Activated CD4-positive, alpha-beta T cell treated with anti-CD3 and anti-CD28 coated beads, Interleukin-2, amount 10 ng/mL, durations not matched to agents 7 days and 5 days (primary cell): ENCODE measurements at regions not wholly inside any gene's neighbourhood (a gene's known extent, or its start where the extent isn't known, plus 50 kb on each side); places are given as distances from the start of the nearest gene placed in this dataset.

ENCODE experiments used
- CTCF ChIA-PET: fragments of 350-600 bp; sonication (Branson Sonifier 250); formaldehyde crosslinking; loops from one replicate; lab custom pipeline; 2021; ENCODE audit warnings: antibody characterized with exemption; lab: Charles Lee
- POLR2A ChIA-PET: fragments of 350-600 bp; sonication (Branson Sonifier 250); formaldehyde crosslinking; loops from one replicate; lab custom pipeline; 2021; ENCODE audit warnings: antibody characterized with exemption; lab: Charles Lee
- DNase-seq: peaks from one replicate; pipeline ENCODE4 v3.0.0-alpha.2; 2020
- H3K27ac Mint-ChIP-seq: one replicate; pipeline ENCODE4 v1.8.0; 2021; ENCODE audit warnings: mild to moderate bottlenecking, moderate library complexity, mixed read lengths
- H3K27me3 Mint-ChIP-seq: one replicate; pipeline ENCODE4 v1.8.0; 2021; ENCODE audit warnings: mixed read lengths
- H3K36me3 Mint-ChIP-seq: one replicate; pipeline ENCODE4 v1.8.0; 2021; ENCODE audit warnings: low read depth, mixed read lengths
- H3K4me1 Mint-ChIP-seq: one replicate; pipeline ENCODE4 v1.8.0; 2021; ENCODE audit warnings: mixed read lengths
- H3K4me3 Mint-ChIP-seq: one replicate; pipeline ENCODE4 v1.8.0; 2021; ENCODE audit warnings: mild to moderate bottlenecking, moderate library complexity, mixed read lengths
- H3K9me3 Mint-ChIP-seq: one replicate; pipeline ENCODE4 v1.8.0; 2021; ENCODE audit warnings: mixed read lengths

GRCh38 chr1:221292652-221293051, 413.4 kb downstream of the HLX start:
- H3K27ac Mint-ChIP-seq: no peak overlapping the region
- H3K4me1 Mint-ChIP-seq: no peaks in the 10 kb centered on the region
- H3K27me3 Mint-ChIP-seq: no peaks in the 10 kb centered on the region
- CTCF ChIA-PET: no interaction called here
- no peak for DNase-seq
- H3K36me3 Mint-ChIP-seq: no peaks in the 10 kb centered on the region
- no peaks in the 10 kb centered on the region for H3K9me3 Mint-ChIP-seq
- POLR2A ChIA-PET: no interaction called here
- H3K4me3 Mint-ChIP-seq: no peak overlapping the region

DNA sequence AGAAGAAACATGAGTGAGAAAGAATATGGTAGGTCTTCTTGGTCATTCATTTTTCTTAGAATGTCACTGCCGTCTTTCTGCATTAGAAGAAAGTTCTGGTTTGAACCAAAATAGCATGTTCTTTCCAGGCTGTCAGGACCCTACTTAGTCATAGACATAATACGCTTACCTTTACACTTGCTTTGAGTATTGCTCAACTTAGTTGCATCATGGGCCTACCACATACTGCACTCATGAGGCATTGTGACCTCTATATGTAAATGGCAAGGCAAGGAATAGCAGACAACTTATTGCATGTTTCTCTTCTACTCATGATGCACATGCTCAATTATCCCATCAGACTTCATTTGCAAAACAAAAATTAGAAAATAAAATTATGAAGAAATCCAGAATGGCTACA, 415.0 kb downstream of the HLX start:
- Mint-ChIP-seq H3K36me3 (no peaks in the 10 kb centered on the region), H3K4me1 (no peaks in the 10 kb centered on the region), H3K9me3 (no peaks in the 10 kb centered on the region), H3K4me3 (no peak overlapping the region), H3K27me3 (no peaks in the 10 kb centered on the region), H3K27ac (no peak overlapping the region)
- no peak for DNase-seq
- ChIA-PET POLR2A (no interaction called here), CTCF (no interaction called here)

GRCh38 chr1:221302357-221302756, 423.1 kb downstream of the HLX start:
- Mint-ChIP-seq H3K4me3 (no peak overlapping the region), H3K9me3 (no peaks in the 10 kb centered on the region), H3K36me3 (no peaks in the 10 kb centered on the region), H3K27ac (no peak overlapping the region), H3K27me3 (peaks cover 8% of the 10 kb centered on the region), H3K4me1 (no peaks in the 10 kb centered on the region)
- POLR2A ChIA-PET: no interaction called here
- DNase-seq: no peak
- CTCF ChIA-PET: no interaction called here

GRCh38 chr1:221302810-221303209, 423.6 kb downstream of the HLX start:
- Mint-ChIP-seq H3K27me3 (peaks cover 8% of the 10 kb centered on the region), H3K4me1 (no peaks in the 10 kb centered on the region), H3K27ac (no peak overlapping the region), H3K9me3 (no peaks in the 10 kb centered on the region), H3K36me3 (no peaks in the 10 kb centered on the region), H3K4me3 (no peak overlapping the region)
- DNase-seq: no peak
- ChIA-PET POLR2A (no interaction called here), CTCF (no interaction called here)

DNA sequence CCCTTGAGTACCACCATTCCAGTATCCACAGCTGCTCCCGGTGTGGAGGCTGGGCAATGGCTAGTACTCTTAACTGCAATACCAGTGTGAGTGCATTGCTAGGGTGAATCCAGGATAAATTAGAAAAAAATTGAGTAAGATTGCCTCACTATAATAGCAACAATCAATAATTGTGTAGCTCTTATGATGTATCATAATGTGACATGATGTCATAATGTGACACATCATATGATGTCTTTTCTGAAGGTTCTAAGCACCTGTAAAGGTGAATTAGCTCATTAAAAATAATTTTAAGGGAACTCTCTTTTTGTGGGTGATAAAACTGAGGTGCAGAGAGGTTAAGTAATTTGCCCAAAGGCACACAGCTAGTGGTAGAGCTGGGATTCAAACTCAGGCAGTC, 424.4 kb downstream of the HLX start:
- no peaks in the 10 kb centered on the region for H3K4me1 Mint-ChIP-seq
- no peak overlapping the region for H3K27ac Mint-ChIP-seq
- POLR2A ChIA-PET: no interaction called here
- DNase-seq: no peak
- peaks cover 8% of the 10 kb centered on the region for H3K27me3 Mint-ChIP-seq
- H3K36me3 Mint-ChIP-seq: no peaks in the 10 kb centered on the region
- CTCF ChIA-PET: no interaction called here
- no peak overlapping the region for H3K4me3 Mint-ChIP-seq
- H3K9me3 Mint-ChIP-seq: no peaks in the 10 kb centered on the region

GRCh38 chr1:221306239-221306638, 427.0 kb downstream of the HLX start:
- Mint-ChIP-seq H3K27me3 (peaks cover 4% of the 10 kb centered on the region), H3K4me1 (no peaks in the 10 kb centered on the region), H3K36me3 (no peaks in the 10 kb centered on the region), H3K27ac (no peak overlapping the region), H3K4me3 (no peak overlapping the region), H3K9me3 (no peaks in the 10 kb centered on the region)
- ChIA-PET CTCF (no interaction called here), POLR2A (no interaction called here)
- no peak for DNase-seq

- POLR2A ChIA-PET: no interaction called here
- CTCF ChIA-PET: no interaction called here
- H3K4me1 Mint-ChIP-seq: no peaks in the 10 kb centered on the region
- H3K27me3 Mint-ChIP-seq: peaks cover 2% of the 10 kb centered on the region
- DNase-seq: no peak
- H3K4me3 Mint-ChIP-seq: no peak overlapping the region
- no peak overlapping the region for H3K27ac Mint-ChIP-seq
- no peaks in the 10 kb centered on the region for H3K36me3 Mint-ChIP-seq
- H3K9me3 Mint-ChIP-seq: no peaks in the 10 kb centered on the region
Observed at GRCh38 chr1:221308534-221309511, 429.6 kb downstream of the HLX start.

DNA sequence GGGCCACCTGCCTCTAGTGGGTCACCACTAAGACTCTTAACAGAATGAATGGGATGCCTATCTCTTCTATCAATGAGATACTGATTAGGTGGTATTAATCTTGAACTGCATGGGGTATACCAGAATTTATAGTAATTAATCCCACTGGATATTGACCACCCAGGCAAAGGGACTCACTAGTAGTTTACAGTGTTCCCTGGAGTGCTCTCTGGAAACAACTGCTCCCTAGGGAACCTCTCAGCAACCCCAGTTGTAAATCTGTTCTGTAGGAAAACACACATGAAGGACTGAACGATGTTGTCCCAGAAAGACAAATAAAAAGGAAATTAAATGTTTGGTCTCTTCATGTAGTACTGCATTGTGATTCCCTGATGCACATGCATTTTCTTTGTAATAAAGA, 430.5 kb downstream of the HLX start:
- ChIA-PET POLR2A (no interaction called here), CTCF (interaction anchor here (1.1 kb wide), 1 partner anchor 24 kb away, joined by 3 read pairs; no protein-coding TSS in a partner anchor)
- peaks cover 2% of the 10 kb centered on the region for H3K27me3 Mint-ChIP-seq
- H3K36me3 Mint-ChIP-seq: no peaks in the 10 kb centered on the region
- no peaks in the 10 kb centered on the region for H3K9me3 Mint-ChIP-seq
- DNase-seq: no peak
- no peaks in the 10 kb centered on the region for H3K4me1 Mint-ChIP-seq
- no peak overlapping the region for H3K27ac Mint-ChIP-seq
- H3K4me3 Mint-ChIP-seq: no peak overlapping the region

DNA sequence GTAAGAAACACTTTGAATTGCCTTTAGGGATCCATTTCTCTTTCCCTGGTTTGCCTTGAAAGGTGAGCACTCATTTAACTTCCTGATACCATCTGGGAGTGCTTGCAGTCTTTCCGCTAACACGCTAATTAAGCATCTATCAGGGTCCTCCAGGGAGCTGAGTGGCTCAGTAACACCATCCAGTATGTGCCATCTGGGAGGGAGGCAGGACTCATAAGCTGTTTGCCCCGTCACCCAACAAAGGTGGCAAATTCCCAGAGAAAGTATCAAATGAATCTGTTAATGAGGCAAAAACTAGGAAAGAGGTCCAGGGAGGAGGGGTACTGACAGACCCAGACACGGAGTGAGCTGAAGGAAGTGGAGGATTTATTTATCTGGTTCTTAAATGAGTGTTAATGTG, 430.9 kb downstream of the HLX start:
- CTCF ChIA-PET: interaction anchor here (1.1 kb wide), 1 partner anchor 24 kb away, joined by 3 read pairs; no protein-coding TSS in a partner anchor
- Mint-ChIP-seq H3K36me3 (no peaks in the 10 kb centered on the region), H3K9me3 (no peaks in the 10 kb centered on the region), H3K27ac (no peak overlapping the region), H3K4me1 (no peaks in the 10 kb centered on the region), H3K4me3 (no peak overlapping the region), H3K27me3 (peaks cover 2% of the 10 kb centered on the region)
- POLR2A ChIA-PET: no interaction called here
- no peak for DNase-seq

DNA sequence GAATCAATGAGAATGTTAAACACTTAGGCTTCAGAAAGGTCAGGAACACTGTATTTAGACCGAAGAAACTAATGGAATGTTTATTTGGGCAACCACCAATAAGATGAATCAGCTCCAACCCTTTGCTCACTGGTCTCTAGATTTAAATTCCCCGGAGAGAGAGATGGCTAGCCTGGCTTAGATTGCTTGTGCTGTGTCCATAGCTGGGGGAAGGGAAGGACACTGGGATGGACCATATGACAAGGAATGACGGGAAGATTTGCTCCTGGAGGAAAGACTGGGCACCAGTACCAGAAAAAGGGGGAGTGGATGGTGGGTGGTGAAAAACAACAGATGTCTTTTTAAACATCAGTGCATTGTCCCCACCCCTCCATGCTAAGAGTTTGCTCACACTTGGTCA, 426.6 kb downstream of the DUSP10 start:
- Mint-ChIP-seq H3K27ac (no peak overlapping the region), H3K4me1 (no peaks in the 10 kb centered on the region), H3K36me3 (no peaks in the 10 kb centered on the region), H3K4me3 (no peak overlapping the region), H3K27me3 (peaks cover 2% of the 10 kb centered on the region), H3K9me3 (no peaks in the 10 kb centered on the region)
- DNase-seq: no peak
- POLR2A ChIA-PET: no interaction called here
- CTCF ChIA-PET: no interaction called here

- CTCF ChIA-PET: no interaction called here
- POLR2A ChIA-PET: no interaction called here
- Mint-ChIP-seq H3K4me3 (no peak overlapping the region), H3K36me3 (no peaks in the 10 kb centered on the region), H3K27ac (no peak overlapping the region), H3K9me3 (no peaks in the 10 kb centered on the region), H3K27me3 (no peaks in the 10 kb centered on the region), H3K4me1 (no peaks in the 10 kb centered on the region)
- no peak for DNase-seq
Observed at GRCh38 chr1:221316491-221317056, 425.3 kb downstream of the DUSP10 start.

DNA sequence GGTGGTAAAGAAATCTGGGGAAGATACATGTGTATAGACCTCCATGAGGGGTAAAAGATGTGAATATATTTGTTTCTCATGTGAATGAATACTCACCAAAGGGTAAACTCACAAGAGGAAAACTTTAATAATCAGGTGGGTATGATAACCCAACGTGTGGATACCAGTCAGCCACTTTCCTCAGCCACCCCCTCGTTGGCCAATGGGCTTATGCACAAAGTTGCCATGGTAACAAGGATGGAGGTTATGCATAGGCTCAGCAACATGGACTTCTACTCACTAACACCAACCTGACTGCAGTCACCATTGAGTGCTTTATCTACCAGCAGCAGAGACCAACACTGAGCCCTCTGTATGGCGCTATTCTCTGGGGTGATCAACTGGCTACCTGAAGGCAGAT, 424.4 kb downstream of the DUSP10 start:
- H3K36me3 Mint-ChIP-seq: no peaks in the 10 kb centered on the region

DNA sequence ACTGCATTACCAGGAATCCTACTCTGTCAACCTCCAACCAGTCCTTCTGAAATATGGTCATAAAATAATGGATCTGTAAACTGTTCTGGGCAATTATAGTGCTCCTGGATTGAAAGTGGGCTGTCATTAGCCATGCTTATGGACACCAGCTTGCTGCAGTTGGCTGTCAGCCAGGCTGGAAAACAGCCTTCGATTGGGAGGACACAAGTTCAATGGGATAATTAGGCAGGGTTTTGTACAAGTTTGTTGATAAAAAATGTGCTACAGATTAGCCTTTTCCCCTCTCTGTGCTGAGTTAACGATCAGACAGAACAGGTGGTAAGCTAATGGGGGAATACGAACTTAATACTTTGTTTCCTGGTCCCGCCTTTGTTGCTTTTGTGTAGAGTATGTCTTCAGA, 413.9 kb downstream of the DUSP10 start:
- H3K4me3 Mint-ChIP-seq: no peak overlapping the region
- DNase-seq: no peak
- peaks cover 7% of the 10 kb centered on the region for H3K9me3 Mint-ChIP-seq
- H3K4me1 Mint-ChIP-seq: no peaks in the 10 kb centered on the region
- H3K36me3 Mint-ChIP-seq: no peaks in the 10 kb centered on the region
- POLR2A ChIA-PET: no interaction called here
- peaks cover 2% of the 10 kb centered on the region for H3K27me3 Mint-ChIP-seq
- CTCF ChIA-PET: no interaction called here
- no peak overlapping the region for H3K27ac Mint-ChIP-seq

More for the DNA sequence above, 424.4 kb downstream of the DUSP10 start:
- peaks cover 1% of the 10 kb centered on the region for H3K27me3 Mint-ChIP-seq
- H3K9me3 Mint-ChIP-seq: no peaks in the 10 kb centered on the region
- no peaks in the 10 kb centered on the region for H3K4me1 Mint-ChIP-seq
- DNase-seq: no peak
- CTCF ChIA-PET: no interaction called here
- POLR2A ChIA-PET: no interaction called here
- H3K27ac Mint-ChIP-seq: no peak overlapping the region
- no peak overlapping the region for H3K4me3 Mint-ChIP-seq
